Uterus (tissue), 3 donors: ENCODE measurements at regions not wholly inside any gene's neighbourhood (a gene's known extent, or its start where the extent isn't known, plus 50 kb on each side); places are given as distances from the start of the nearest gene placed in this dataset.

ENCODE experiments used
- DNase-seq, 2 donors: peaks; one replicate each; pipeline ENCODE4 v3.0.0-alpha.2; 2019 to 2020
- H3K27ac ChIP-seq, 2 donors: fragments of 200-600 bp; sonication (generic); 1 replicate in 1 of 2; 2 replicates in 1 of 2; pipeline ENCODE4 v1.5.1; 2016 to 2018
- H3K27me3 ChIP-seq, 2 donors: fragments of 200-600 bp; sonication (generic); one replicate each; pipeline ENCODE4 v1.5.1; 2018 to 2019; ENCODE audit warnings: control low read depth in 1 of 2
- H3K36me3 ChIP-seq, 2 donors: fragments of 200-600 bp; sonication (generic); one replicate each; pipeline ENCODE4 v1.5.1; 2019; ENCODE audit warnings: control low read depth in 1 of 2
- H3K4me1 ChIP-seq, 2 donors: fragments of 200-600 bp; sonication (generic); one replicate each; pipeline ENCODE4 v1.5.1; 2018 to 2019; ENCODE audit warnings: control low read depth in 1 of 2
- H3K4me3 ChIP-seq, 2 donors: fragments of 200-600 bp; sonication (generic); 1 replicate in 1 of 2; 2 replicates in 1 of 2; pipeline ENCODE4 v1.5.1; 2018 to 2019; ENCODE audit warnings: mild to moderate bottlenecking in 1 of 2
- H3K9me3 ChIP-seq, 2 donors: fragments of 200-600 bp; sonication (generic); one replicate each; pipeline ENCODE4 v1.5.1; 2019; ENCODE audit warnings: control low read depth in 1 of 2
- CTCF ChIP-seq, 4 experiments: fragments of 200-600 bp in 2 of 4; fragments of 450-650 bp in 2 of 4; sonication (generic) in 2 of 4; IDR thresholded peaks; one replicate each; pipeline ENCODE4 v1.5.1; 2016 to 2019; ENCODE audit warnings: antibody characterized with exemption in 4 of 4, mild to moderate bottlenecking in 2 of 4, moderate library complexity in 1 of 4
- POLR2A ChIP-seq, 2 donors: fragments of 450-650 bp; IDR thresholded peaks; one replicate each; pipeline ENCODE4 v1.6.1; 2016; ENCODE audit warnings: antibody characterized with exemption in 2 of 2, mild to moderate bottlenecking in 1 of 2, moderate library complexity in 1 of 2
- intact Hi-C: fragments of 100-400 bp; cut with DNase I; formaldehyde crosslinking; loops from one replicate; pipeline ENCODE4 v1.15.1; 2023; ENCODE audit warnings: low total_unique reads
- donor health status: DM: yes; HTN: yes; CAD: no.

GRCh38 chr9:22740781-22741180 is 294.2 kb downstream of the DMRTA1 start:
- H3K27me3 ChIP-seq = no peaks in the 10 kb centered on the region
- intact Hi-C loops = no loop called here
- TF ChIP-seq POLR2A (IDR thresholded peaks at IDR 0.05) = no peak
- TF ChIP-seq CTCF (IDR thresholded peaks at IDR 0.05) = no peak
- no peak overlapping the region for H3K27ac ChIP-seq
- no peaks in the 10 kb centered on the region for H3K4me1 ChIP-seq
- H3K4me3 ChIP-seq = no peak overlapping the region
- H3K36me3 ChIP-seq = no peaks in the 10 kb centered on the region
- DNase-seq = no peak
- no peaks in the 10 kb centered on the region for H3K9me3 ChIP-seq

- TF ChIP-seq POLR2A (IDR thresholded peaks at IDR 0.05) = no peak
- TF ChIP-seq CTCF (IDR thresholded peaks at IDR 0.05) = no peak
- no peaks in the 10 kb centered on the region for H3K36me3 ChIP-seq
- H3K27me3 ChIP-seq = no peaks in the 10 kb centered on the region
- intact Hi-C loops = no loop called here
- H3K27ac ChIP-seq = no peak overlapping the region
- no peak overlapping the region for H3K4me3 ChIP-seq
- DNase-seq = no peak
- H3K4me1 ChIP-seq = no peaks in the 10 kb centered on the region
- H3K9me3 ChIP-seq = no peaks in the 10 kb centered on the region
These were observed 295.8 kb downstream of the DMRTA1 start for GRCh38 chr9:22742401-22742800.

- TF ChIP-seq CTCF (IDR thresholded peaks at IDR 0.05) (no peak), POLR2A (IDR thresholded peaks at IDR 0.05) (no peak)
- no peak for DNase-seq
- intact Hi-C loops = no loop called here
These were observed 327.0 kb downstream of the DMRTA1 start for GRCh38 chr9:22773501-22774220.

GRCh38 chr9:22790329-22790728 is 343.7 kb downstream of the DMRTA1 start:
- no peak for DNase-seq
- no peaks in the 10 kb centered on the region for H3K9me3 ChIP-seq
- H3K4me1 ChIP-seq = no peaks in the 10 kb centered on the region
- H3K27me3 ChIP-seq = no peaks in the 10 kb centered on the region
- H3K36me3 ChIP-seq = no peaks in the 10 kb centered on the region
- intact Hi-C loops = no loop called here
- no peak overlapping the region for H3K4me3 ChIP-seq
- no peak overlapping the region for H3K27ac ChIP-seq
- TF ChIP-seq CTCF (IDR thresholded peaks at IDR 0.05) (no peak), POLR2A (IDR thresholded peaks at IDR 0.05) (no peak)

More at GRCh38 chr9:22773501-22774220, 327.0 kb downstream of the DMRTA1 start:
- H3K27ac ChIP-seq = no peak overlapping the region
- no peaks in the 10 kb centered on the region for H3K9me3 ChIP-seq
- no peaks in the 10 kb centered on the region for H3K27me3 ChIP-seq
- H3K4me1 ChIP-seq = no peaks in the 10 kb centered on the region
- H3K36me3 ChIP-seq = no peaks in the 10 kb centered on the region
- no peak overlapping the region for H3K4me3 ChIP-seq

- Histone ChIP-seq H3K27me3 (no peaks in the 10 kb centered on the region), H3K27ac (no peak overlapping the region), H3K36me3 (no peaks in the 10 kb centered on the region), H3K9me3 (no peaks in the 10 kb centered on the region), H3K4me3 (no peak overlapping the region), H3K4me1 (no peaks in the 10 kb centered on the region)
- TF ChIP-seq CTCF (IDR thresholded peaks at IDR 0.05) (no peak), POLR2A (IDR thresholded peaks at IDR 0.05) (no peak)
- DNase-seq = no peak
- intact Hi-C loops = no loop called here
These were observed 362.3 kb downstream of the DMRTA1 start for GRCh38 chr9:22808876-22809275.
